ENCODE measurements at regions not wholly inside any gene's neighbourhood (a gene's known extent, or its start where the extent isn't known, plus 50 kb on each side); places are given as distances from the start of the nearest gene placed in this dataset.
A peak's percentile ranks its signal among the peaks of the same experiment; 100 is the strongest.

GRCh38 chr1:185515696-185516095 lies 198.7 kb upstream of the IVNS1ABP start:
- no peak for DNase-seq (ENCODE audit: low spot score)
- no peak overlapping the region for H3K4me3 Mint-ChIP-seq (ENCODE audit: unreplicated experiment)
- peaks cover 25% of the 10 kb centered on the region for H3K4me1 Mint-ChIP-seq (ENCODE audit: low read depth)
- H3K27me3 Mint-ChIP-seq (ENCODE audit: low read depth), result no peaks in the 10 kb centered on the region
- peaks cover 7% of the 10 kb centered on the region for H3K36me3 Mint-ChIP-seq (ENCODE audit: low read depth)
- peaks cover 17% of the 10 kb centered on the region for H3K9me3 Mint-ChIP-seq (ENCODE audit: low read depth)
- TF ChIP-seq CTCF (IDR thresholded peaks at IDR 0.05), result no peak
- H3K27ac Mint-ChIP-seq (ENCODE audit: unreplicated experiment), result no peak overlapping the region

GRCh38 chr1:185514311-185514710 lies 197.3 kb upstream of the IVNS1ABP start:
- Mint-ChIP-seq H3K9me3 (ENCODE audit: low read depth) (peaks cover 14% of the 10 kb centered on the region), H3K4me1 (ENCODE audit: low read depth) (peaks cover 11% of the 10 kb centered on the region), H3K36me3 (ENCODE audit: low read depth) (peaks cover 7% of the 10 kb centered on the region), H3K27ac (ENCODE audit: unreplicated experiment) (no peak overlapping the region), H3K4me3 (ENCODE audit: unreplicated experiment) (no peak overlapping the region), H3K27me3 (ENCODE audit: low read depth) (no peaks in the 10 kb centered on the region)
- DNase-seq (ENCODE audit: low spot score), result no peak
- no peak for TF ChIP-seq CTCF (IDR thresholded peaks at IDR 0.05)

GRCh38 chr1:185512442-185512841 lies 195.4 kb upstream of the IVNS1ABP start:
- Mint-ChIP-seq H3K4me1 (ENCODE audit: low read depth) (peaks cover 3% of the 10 kb centered on the region), H3K9me3 (ENCODE audit: low read depth) (peaks cover 15% of the 10 kb centered on the region), H3K27me3 (ENCODE audit: low read depth) (no peaks in the 10 kb centered on the region), H3K4me3 (ENCODE audit: unreplicated experiment) (no peak overlapping the region), H3K36me3 (ENCODE audit: low read depth) (peaks cover 6% of the 10 kb centered on the region), H3K27ac (ENCODE audit: unreplicated experiment) (no peak overlapping the region)
- DNase-seq (ENCODE audit: low spot score), result no peak
- no peak for TF ChIP-seq CTCF (IDR thresholded peaks at IDR 0.05)

GRCh38 chr1:185501099-185501498 lies 184.1 kb upstream of the IVNS1ABP start:
- no peak for TF ChIP-seq CTCF (IDR thresholded peaks at IDR 0.05)
- H3K27ac Mint-ChIP-seq (ENCODE audit: unreplicated experiment), result no peak overlapping the region
- no peaks in the 10 kb centered on the region for H3K27me3 Mint-ChIP-seq (ENCODE audit: low read depth)
- DNase-seq (ENCODE audit: low spot score), result no peak
- no peak overlapping the region for H3K4me3 Mint-ChIP-seq (ENCODE audit: unreplicated experiment)
- H3K9me3 Mint-ChIP-seq (ENCODE audit: low read depth), result peaks cover 7% of the 10 kb centered on the region
- peaks cover under 1% of the 10 kb centered on the region for H3K36me3 Mint-ChIP-seq (ENCODE audit: low read depth)
- peaks cover 21% of the 10 kb centered on the region for H3K4me1 Mint-ChIP-seq (ENCODE audit: low read depth)

- H3K9me3 Mint-ChIP-seq (ENCODE audit: low read depth), result no peaks in the 10 kb centered on the region
- H3K4me3 Mint-ChIP-seq (ENCODE audit: unreplicated experiment), result no peak overlapping the region
- no peak for TF ChIP-seq CTCF (IDR thresholded peaks at IDR 0.05)
- peaks cover 21% of the 10 kb centered on the region for H3K4me1 Mint-ChIP-seq (ENCODE audit: low read depth)
- DNase-seq (ENCODE audit: low spot score), result no peak
- no peaks in the 10 kb centered on the region for H3K36me3 Mint-ChIP-seq (ENCODE audit: low read depth)
- no peaks in the 10 kb centered on the region for H3K27me3 Mint-ChIP-seq (ENCODE audit: low read depth)
- H3K27ac Mint-ChIP-seq (ENCODE audit: unreplicated experiment), result peak overlapping the region; percentile 58
These were observed 183.1 kb upstream of the IVNS1ABP start for GRCh38 chr1:185500001-185500626.
